ENCODE measurements at regions not wholly inside any gene's neighbourhood (a gene's known extent, or its start where the extent isn't known, plus 50 kb on each side); places are given as distances from the start of the nearest gene placed in this dataset.

DNA sequence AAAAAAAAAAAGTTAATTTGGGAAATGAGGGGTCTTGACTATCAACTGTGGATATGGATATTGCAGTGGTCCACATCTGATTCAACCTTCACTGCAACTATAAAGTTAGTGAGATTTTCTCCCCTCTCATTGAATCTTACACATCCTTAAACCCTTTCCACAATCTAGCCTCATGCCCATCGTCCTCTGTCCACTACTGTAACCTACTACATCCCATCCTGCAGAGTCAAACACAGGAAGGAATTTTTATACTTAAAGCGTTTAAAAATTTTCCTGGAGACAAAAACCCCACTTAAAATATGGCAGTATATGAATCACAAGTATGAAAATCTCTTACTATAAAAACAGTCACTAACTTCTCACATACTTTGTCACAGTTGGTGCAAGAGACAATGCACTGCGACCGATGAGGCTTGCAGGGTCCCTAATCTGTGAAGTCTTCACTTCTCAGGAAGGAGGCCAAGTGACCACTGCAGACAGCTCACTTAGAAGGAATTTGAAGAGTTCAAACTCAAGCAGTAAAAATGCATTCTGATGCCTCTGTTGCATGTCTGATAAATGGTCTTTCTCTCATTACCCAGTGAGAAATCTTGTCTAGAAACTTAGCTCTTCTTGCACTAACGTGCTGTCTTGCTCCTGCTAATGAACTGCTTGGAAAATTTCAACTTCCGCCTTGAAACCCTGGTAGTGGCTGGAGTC, 50.3 kb upstream of the ST8SIA6 start:
- Histone ChIP-seq H3K27me3 (ENCODE audit: control insufficient read depth, insufficient read depth, low read length) (no peaks in the 10 kb centered on the region), H3K36me3 (ENCODE audit: control insufficient read depth, insufficient read depth, low read length) (no peaks in the 10 kb centered on the region), H3K4me3 (ENCODE audit: low read depth, low read length) (no peak overlapping the region)
- TF ChIP-seq CTCF (IDR thresholded peaks at IDR 0.05; ENCODE audit: insufficient read depth, low read length, severe bottlenecking) = no peak
- FAIRE-seq (no peak), DNase-seq (ENCODE audit: low read depth) (no peak)
